Fibroblast of skin of right quadriceps (primary cell): ENCODE measurements at regions not wholly inside any gene's neighbourhood (a gene's known extent, or its start where the extent isn't known, plus 50 kb on each side); places are given as distances from the start of the nearest gene placed in this dataset.
A peak's percentile ranks its signal among the peaks of the same experiment; 100 is the strongest.

ENCODE experiments used
- DNase-seq: peaks from one replicate; pipeline ENCODE4 v3.0.0-alpha.2; 2013

DNA sequence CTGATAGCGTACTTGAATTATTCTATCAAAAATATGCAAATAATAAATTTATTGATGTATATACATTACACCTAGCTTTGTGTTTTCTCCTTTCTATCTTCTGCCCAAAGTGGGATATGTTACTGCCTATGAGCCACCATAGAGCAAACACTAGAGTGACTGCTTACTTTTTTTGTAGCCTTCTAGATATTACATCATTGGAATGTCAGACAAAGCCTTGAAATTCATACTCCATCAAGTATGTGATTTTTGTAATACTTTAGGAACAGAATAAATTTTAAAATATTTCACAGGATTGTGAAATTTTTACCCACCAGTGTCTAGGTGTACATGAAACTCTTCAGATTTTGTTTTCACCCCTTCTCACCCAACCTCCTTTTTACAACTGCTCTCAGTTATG lies 787.6 kb downstream of the USP25 start:
- peak; percentile 41 for DNase-seq

DNA sequence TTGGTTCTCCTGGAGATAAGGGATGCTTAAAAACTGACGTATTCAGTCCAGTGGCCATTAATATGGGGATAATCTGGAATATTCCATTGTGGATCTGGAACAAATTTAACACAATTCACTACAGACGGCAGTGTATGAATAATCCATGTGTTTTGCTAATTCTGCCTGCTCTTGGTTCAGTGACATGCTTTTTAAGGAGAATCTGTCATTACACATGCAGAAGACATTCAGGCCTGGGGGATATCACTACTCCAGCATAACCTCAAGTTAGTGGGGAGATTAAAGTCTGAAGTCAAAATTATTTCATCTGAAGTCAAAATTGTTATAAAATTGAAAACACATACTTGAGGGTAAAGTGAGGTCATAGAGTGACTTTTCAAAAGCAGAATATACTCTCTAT lies 789.3 kb downstream of the USP25 start:
- peak; percentile 27 for DNase-seq

DNA sequence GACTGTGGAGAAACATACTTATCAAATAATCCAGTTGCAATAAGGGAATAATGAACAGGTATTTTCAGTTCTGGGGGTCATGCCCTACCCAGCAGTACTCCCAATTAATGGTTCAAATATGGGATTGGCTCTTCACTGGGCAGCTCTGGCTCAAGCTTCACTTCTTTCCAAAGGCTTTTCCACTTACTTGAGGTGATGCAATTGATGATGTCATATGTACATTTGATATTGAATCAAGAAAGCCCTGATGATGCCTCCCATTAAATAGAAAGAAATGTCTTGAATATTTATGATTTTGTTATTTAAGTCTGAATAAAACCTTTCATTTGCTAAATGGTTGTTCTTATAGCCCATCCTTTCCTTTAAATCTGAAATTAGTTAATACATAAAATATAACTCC lies 789.9 kb downstream of the USP25 start:
- DNase-seq = no peak

DNA sequence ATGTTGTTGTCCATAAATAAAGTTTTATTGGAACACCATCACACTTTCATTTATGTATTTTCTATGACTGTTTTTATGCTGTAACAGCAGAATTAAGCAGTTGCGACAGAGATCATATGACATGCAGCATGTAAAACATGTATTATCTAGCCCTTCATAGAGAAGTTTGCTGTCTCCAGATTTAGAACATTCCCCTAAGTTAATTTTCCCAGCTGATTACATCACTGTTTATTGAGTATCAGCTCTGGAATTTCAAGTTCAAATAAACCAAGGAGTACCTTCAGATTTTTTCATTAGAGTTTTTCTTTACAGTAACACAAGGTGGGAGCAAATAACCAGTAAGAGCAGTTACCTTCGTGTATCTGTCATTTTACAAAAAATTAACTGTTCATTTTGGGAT lies 792.8 kb downstream of the USP25 start:
- DNase-seq = peak; percentile 53

DNA sequence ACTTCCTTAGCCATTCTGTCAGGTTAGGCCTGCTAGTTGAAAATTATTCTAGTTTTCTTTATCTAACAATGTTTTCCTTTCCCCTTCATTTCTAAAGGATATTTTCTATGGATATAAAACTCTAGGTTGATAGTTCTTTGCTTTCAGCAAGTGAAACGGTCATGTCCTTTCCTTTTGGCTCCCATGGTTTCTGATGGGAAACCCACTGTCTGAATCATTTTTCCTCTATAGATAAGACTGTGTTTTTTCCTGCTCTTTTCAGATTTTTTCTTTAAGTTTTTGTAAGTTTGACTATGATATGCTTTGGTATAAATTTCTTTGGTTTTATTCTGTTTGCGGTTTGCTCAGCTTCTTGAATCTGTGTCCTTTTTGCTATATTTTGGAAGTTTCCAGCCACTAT lies 800.9 kb downstream of the USP25 start:
- no peak for DNase-seq

DNA sequence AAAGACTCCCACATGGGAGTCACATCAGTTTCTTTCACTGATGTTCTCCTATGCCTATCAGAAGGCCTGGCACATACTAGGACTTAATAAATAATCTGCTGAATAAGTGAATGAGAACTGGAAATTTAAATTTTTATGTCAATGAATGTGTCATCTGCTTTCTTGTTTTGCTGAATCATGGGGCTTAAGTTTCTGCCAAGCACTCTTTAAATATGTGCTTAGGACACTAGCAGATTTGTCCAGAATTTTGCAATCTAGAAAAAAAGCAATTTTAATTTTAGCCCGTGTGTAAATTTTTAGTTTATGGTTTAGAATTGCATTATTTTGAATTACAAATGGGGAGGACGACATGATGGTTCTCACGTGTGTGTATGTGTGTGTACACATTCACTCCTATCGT lies 803.1 kb downstream of the USP25 start:
- peak; percentile 30 for DNase-seq

DNA sequence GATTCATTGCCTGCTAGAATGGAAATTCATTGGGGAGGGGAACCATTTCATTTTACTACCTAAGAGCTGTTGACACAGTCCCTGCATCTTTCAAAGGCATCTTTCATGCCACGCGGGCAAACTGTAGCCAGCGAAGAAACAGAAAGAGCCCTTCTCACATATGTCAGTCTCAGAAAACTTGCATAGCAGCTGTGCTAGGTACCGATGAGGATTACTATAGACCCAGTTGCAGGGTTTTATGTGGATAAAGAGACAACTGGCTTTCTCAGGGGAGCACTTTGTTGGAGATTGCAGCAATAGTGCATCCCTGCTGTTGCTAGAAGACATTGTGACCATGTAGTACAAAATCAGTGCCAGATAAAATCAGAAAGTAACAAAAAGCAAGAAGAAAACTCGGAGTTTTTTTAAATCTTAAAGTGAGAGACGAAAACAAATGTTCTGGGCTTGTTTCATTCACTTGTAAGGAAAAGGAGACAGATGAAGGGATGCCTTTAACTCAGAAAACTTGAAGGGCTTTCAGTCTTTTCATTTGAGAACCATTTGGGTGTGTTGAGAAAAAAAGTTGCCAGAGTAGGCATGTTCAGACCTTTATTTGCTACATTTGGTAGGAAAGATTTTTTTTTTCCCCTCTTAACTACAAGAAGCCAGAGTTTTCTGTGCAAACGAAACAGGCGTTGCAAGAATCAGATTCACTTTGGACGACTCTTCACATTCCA lies 804.1 kb downstream of the USP25 start:
- no peak for DNase-seq

DNA sequence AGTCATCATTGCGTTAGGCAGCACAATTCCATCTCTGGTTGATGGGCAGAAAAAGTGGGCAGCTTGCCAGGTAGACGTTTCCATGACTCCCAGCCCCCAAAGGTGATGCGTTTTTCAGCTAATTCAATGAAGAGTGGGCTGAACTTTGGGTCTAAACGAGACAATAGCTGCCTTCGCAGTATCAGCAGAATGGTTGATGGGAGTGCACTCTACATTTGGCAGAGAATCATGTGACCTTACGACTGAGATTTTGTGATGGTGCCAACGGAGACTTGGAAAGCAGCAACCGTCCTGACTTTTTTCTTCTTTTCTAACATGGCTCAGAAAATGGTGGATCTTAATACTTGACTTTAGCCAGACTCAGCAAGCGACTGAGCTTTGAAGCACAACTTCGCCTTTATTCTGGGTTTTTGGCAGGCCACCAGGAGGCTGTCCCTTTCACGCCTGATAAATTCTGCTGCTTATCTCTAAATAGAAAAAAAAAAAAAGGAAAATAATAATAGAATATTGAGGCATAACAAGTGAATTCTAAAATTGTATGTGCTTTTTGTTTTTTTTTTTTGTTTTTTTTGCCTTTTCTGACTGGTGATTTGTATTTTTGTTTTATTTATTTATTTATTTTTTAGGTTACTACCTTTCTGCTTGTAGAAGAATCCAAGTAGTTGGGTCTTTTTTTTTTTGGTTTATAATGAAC lies 804.8 kb downstream of the USP25 start:
- DNase-seq = peak; percentile 69

DNA sequence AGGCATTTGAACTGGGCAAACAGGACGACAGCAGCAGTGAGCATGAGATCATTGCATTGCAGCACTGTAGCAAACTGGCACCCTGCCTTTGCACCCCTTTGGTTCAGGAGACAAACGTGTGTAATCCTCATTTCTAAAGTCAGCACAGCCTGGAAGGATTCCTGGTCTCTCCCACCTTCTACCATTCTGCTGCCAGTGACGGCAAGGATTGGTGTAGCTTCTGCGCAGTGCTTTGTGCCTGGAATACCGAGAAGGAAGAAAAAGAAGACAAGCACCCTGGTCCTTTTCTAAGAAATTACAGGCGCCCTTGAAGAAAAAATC lies 805.3 kb downstream of the USP25 start:
- DNase-seq = peak; percentile 53

DNA sequence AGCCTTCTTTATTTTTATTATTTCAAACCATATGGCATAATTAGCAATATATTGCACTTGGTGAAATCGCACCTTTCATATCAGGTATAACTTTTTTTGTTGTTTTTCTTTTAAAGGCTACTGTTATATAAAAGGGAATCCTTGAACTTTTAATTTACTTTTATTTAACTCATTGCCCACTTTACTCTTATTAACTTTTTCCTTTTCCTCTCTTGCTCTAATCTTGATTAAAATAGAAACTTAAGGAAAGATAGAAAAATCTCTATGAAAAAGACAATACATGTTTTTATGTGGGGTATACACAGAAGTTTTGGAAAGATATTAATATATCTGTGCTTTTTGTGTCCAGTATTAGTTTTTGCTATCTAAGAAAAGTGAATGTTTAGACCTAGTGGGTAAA lies 805.8 kb downstream of the USP25 start:
- DNase-seq = no peak

DNA sequence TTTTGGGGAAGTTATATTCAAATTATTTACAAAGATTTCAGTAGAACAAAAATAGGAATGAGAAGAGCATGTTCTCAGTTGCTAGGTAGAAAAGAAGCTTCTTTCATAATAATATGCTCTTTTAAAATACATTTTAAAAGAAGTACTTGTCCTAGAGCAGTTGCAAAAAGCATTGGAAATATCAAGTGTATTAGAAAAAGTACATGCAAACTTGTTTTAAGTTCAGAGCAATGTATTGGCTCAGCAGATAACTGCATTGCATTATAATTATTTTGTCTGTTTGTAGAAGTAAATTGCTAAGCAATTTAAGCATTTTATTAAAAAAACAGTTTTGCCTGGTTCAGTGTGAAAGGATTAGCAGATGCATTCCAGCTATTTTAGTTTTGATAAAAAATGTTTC lies 806.4 kb downstream of the USP25 start:
- DNase-seq = no peak

DNA sequence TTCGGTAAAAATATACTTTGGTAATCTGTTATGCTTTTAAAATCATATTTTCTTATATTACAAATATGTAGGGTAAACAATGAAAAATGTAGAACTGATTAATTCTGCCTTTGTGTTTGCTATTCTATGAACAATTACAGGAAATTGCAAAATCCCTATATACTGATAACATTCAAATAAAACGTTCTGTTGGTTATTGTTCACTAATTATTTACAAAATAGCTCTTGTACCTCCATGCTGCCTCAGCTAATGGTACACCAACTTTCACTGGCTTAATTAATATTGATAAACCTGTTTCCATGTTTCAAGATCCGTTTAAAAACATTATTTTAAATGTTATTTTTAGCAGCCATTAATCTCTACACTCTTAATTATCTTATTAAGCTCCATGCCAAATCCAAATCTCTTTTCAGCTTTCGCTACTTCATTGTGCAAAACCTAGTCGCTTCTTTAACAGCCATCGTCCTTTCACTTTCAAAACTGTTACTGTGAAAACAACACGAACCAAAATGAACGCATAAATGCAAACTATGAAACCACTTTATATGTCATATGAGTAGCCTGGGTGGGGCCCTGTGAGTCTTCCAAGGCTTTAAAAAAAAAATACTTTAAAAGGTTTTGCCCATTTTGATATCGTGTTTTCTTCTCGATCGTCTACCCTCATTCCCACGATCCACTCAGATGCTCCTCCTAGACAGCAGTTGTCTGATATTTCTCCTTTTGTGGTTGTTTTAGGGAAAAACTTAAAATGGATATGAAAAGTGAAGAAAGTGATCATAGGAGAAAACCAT lies 807.1 kb downstream of the USP25 start:
- DNase-seq = no peak

DNA sequence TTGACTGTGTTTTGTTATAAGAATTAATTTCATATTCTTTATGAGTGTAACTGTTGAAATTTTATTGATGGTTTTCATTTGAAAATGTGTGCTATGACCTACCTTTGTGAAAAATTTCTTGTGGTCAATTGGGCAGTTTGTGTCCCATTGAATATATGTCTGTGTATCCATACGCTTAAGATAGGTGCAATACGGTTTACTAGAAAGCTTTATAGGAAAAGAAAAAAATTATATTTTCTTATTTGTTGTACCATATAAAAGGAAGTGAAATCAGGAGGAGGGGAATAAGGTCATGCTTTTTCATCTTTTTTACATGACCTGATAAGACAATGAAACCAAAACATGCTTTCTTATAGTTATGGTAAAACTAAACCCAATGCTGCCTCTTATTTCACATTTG lies 807.7 kb downstream of the USP25 start:
- DNase-seq = no peak

DNA sequence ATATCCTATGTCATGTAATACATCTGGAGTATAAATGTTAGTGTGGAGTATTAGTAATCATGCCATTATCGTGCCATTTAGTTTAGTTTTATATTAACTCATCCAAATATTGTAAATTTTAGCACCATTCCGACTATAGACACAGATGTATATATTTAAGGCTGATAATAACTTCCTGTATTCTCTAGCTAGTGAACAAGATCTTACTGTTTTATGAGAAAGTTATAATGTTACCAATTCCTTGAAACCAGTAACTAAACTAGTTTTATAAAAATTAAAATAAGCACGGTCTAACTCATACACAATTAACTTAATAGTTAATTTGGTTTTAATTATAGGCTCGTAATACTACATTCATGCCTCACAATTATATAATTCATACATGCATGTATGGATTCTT lies 808.6 kb downstream of the USP25 start:
- no peak for DNase-seq

DNA sequence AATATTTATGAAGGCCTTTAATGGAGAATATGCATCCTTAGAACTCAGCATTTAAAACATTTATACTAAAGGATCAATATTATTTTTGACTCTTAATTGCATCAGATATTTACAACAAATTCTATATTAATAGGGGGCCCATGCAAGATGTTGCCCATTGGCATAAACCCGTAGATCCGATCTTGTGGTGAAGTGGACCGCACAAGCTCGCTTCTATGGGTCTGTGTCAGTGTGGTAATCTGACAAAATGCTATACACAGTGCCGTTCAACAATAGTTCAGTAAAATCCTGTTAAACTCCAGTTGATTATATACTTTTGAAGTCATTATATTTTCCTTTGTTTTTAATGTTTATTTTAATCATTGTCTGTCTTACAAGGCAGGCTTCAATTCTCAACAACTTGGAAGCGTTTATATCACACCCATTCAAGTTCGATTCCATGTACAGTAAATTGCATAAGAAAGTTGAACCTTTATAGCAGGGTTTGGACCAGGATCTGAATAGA lies 809.2 kb downstream of the USP25 start:
- no peak for DNase-seq

DNA sequence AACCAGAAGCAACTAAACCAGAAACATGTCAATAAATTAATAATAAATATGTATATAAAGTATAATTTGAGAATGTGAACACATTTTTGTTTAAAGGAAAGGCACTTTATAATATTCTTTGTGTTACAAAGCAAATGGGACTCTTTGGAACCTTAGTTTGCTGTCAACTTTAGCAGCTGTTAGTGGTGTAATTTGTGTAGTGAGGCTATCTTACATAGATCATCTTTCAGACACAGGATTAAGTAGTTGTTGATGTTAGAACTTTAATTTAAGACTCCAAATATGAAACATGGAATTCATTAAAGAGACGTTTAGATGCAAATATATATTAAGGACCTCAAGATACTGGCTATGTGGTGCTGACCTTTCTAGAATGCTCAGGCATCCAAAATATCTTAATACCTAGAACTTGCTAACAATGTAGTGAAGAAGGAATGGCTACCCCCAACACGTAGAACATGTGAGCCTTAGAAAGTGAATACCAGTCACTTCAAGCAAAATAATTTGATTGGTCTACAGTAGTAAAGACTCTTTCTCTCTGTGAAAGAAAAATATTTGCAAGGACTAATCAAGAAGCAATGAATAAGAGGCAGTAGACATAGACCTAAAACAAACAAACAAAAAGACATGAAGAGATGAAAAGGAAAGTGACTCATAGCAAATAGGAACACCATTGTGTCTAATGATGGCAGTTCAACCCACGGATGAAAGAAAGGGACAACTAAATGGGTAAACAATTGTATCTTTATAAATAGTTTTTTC lies 811.4 kb downstream of the USP25 start:
- no peak for DNase-seq

DNA sequence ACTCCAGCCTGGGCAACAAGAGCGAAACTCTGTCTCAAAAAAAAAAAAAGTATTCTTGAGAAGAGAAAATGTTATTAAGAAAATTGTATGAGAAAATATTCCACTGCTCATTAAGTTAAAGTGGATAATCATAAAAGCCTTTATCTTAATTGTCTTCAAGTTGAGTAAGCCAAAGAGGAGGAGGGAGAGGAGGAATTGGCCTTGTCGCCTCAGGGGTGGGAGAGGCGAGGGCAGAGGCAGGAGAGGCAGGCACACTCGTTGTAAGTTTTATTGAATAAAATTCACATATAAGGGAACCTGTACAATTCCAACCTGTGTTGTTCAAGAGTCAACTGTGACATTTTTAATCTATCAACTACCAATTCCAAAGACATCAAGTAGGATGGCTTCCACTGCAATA lies 820.3 kb downstream of the USP25 start:
- no peak for DNase-seq

DNA sequence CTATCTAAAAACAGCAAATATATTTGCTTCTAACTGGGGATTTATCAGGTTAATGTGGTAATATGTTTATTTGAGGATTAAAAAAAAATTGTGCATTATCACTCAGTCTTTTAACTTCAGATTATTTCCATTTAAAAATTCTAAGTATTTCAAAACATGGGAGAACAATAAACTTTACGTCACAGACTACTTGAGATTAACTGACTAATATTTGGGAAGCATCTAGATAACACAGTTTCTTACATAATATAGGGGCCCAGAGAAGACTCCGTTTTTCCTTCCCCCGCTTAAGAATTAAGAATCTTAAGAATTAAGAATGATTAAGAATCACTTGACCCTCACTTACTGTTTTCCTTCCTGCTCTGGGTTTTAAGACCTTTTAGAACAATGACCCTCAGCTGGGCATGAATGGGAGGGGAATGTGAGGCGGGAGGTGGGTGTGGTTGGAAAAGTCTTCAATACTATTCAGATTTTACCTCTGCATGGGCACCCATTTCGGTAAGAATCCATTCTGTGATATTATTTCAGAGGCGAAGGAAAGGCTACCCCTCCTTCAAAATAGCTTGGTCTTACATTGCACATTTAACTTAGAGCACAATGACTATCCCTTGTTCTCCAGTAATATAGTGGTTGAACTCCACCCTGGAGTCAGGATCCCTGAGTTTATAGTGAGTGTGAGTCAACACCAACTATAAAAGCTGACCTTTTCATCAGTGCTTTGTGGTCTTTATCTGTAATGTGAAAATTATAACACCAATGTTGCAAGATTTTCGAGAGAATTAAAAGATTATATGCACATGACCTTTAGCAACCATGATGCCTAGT lies 821.3 kb downstream of the USP25 start:
- no peak for DNase-seq

DNA sequence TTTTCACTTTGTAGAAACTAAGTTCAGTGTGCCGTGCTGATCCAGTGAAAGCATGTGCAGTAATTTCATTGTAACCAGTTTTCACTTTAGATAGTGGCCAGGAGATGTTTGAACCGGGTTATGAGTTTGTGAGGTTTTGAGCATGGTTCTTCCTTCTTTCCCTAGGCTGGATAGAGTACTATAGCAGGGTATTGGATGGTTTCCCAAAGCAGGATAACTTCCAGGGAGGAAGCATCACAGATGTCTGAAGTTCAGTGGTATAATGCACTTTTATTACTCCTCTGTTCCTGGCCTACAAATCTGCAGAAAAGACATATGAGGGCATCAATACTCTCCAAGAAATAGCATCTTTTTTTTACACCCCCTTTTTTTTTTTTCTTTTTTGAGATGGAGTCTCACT lies 823.1 kb downstream of the USP25 start:
- no peak for DNase-seq

DNA sequence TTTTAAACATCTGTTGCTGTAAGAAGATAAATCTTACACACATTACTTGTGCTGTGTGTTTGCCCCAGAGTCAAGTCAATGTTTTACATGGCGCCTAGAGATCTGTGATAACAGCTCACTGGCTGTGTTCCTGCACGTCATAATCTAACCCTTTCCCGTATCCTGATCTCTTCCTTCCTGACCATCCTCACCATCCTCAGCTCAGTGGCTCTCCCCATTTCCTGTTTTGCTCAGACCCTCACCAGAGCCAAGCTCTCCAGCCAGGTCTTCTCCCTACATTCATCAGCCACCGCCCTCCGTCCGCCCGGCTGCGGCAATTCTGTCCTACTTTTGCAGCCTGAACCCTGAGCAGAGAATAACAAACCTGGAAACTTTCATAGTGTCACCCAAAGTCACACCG lies 824.7 kb downstream of the USP25 start:
- no peak for DNase-seq

DNA sequence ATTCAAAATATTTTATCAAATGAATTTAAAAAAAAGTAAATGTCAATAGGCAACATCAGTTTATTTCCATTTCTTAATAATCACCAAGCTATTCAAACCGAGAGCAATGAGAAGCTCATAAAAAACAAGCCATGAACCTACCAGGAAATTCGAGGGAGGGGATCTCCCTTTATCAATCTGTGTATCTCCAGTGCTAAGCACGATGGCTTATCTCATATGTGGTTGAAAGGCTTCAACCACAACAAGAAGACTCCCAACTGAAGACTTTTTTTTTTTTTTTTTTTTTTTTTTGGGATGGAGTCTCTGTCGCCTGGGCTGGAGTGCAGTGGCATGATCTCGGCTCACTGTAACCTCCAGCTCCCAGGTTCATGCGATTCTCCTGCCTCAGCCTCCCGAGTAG lies 833.3 kb downstream of the USP25 start:
- no peak for DNase-seq

DNA sequence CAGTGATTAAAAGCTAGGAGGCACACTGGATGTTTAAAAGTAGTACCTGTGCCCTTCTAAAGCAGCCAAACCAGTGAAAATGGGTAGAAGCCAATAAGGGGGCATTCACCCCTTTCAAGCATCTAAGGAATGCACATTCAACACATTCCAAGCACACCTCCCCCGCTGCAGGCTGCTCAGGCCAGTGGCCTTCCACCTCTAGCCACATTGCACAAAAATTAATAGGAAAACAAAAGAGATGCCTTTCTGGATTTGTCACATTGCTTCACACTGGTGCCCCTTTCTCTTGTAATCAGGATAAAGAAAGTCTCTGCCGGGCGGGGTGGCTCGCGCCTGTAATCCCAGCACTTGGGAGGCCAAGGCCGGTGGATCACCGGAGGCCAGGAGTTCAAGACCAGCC lies 834.0 kb downstream of the USP25 start:
- peak; percentile 42 for DNase-seq
